ENCODE measurements at regions not wholly inside any gene's neighbourhood (a gene's known extent, or its start where the extent isn't known, plus 50 kb on each side); places are given as distances from the start of the nearest gene placed in this dataset.

- intact Hi-C loops (cut with DNase I): no loop called here
- TF ChIP-seq CTCF (IDR thresholded peaks at IDR 0.05; ENCODE audit: borderline replicate concordance, extremely low read depth, insufficient read depth): no peak
These were observed 57.2 kb upstream of the SSBP2 start for GRCh38 chr5:81808106-81808505.

GRCh38 chr5:81805086-81805485 lies 54.2 kb upstream of the SSBP2 start:
- Histone ChIP-seq H3K9me3 (ENCODE audit: control insufficient read depth in 2 of 3, insufficient read depth in 1 of 3, low read length in 3 of 3) (no peaks in the 10 kb centered on the region), H3K4me3 (ENCODE audit: low read length in 3 of 3) (no peak overlapping the region), H3K4me1 (ENCODE audit: control insufficient read depth in 2 of 3, insufficient read depth in 2 of 3, low read depth in 1 of 3, low read length in 3 of 3) (no peaks in the 10 kb centered on the region), H3K27ac (ENCODE audit: low read depth in 2 of 2, low read length in 2 of 2) (no peak overlapping the region), H3K9ac (ENCODE audit: low read length in 3 of 3) (no peak overlapping the region), H3K27me3 (ENCODE audit: control insufficient read depth, insufficient read depth, low read length) (no peaks in the 10 kb centered on the region), H3K36me3 (ENCODE audit: control insufficient read depth in 2 of 3, insufficient read depth in 3 of 3, low read length in 3 of 3) (no peaks in the 10 kb centered on the region)
- no peak for TF ChIP-seq CTCF (IDR thresholded peaks at IDR 0.05; ENCODE audit: borderline replicate concordance, extremely low read depth, insufficient read depth)
- intact Hi-C loops (cut with DNase I): no loop called here
- DNase-seq (no peak), FAIRE-seq (no peak)

More at GRCh38 chr5:81808106-81808505, 57.2 kb upstream of the SSBP2 start:
- no peak for FAIRE-seq
- Histone ChIP-seq H3K36me3 (ENCODE audit: control insufficient read depth in 2 of 3, insufficient read depth in 3 of 3, low read length in 3 of 3) (no peaks in the 10 kb centered on the region), H3K27me3 (ENCODE audit: control insufficient read depth, insufficient read depth, low read length) (no peaks in the 10 kb centered on the region), H3K4me3 (ENCODE audit: low read length in 3 of 3) (no peak overlapping the region), H3K9ac (ENCODE audit: low read length in 3 of 3) (no peak overlapping the region), H3K9me3 (ENCODE audit: control insufficient read depth in 2 of 3, insufficient read depth in 1 of 3, low read length in 3 of 3) (no peaks in the 10 kb centered on the region), H3K4me1 (ENCODE audit: control insufficient read depth in 2 of 3, insufficient read depth in 2 of 3, low read depth in 1 of 3, low read length in 3 of 3) (no peaks in the 10 kb centered on the region), H3K27ac (ENCODE audit: low read depth in 2 of 2, low read length in 2 of 2) (no peak overlapping the region)
- no peak for DNase-seq

- Histone ChIP-seq H3K9me3 (ENCODE audit: control insufficient read depth in 2 of 3, insufficient read depth in 1 of 3, low read length in 3 of 3) (no peaks in the 10 kb centered on the region), H3K27ac (ENCODE audit: low read depth in 2 of 2, low read length in 2 of 2) (no peak overlapping the region), H3K4me3 (ENCODE audit: low read length in 3 of 3) (no peak overlapping the region), H3K9ac (ENCODE audit: low read length in 3 of 3) (no peak overlapping the region), H3K36me3 (ENCODE audit: control insufficient read depth in 2 of 3, insufficient read depth in 3 of 3, low read length in 3 of 3) (no peaks in the 10 kb centered on the region), H3K27me3 (ENCODE audit: control insufficient read depth, insufficient read depth, low read length) (no peaks in the 10 kb centered on the region), H3K4me1 (ENCODE audit: control insufficient read depth in 2 of 3, insufficient read depth in 2 of 3, low read depth in 1 of 3, low read length in 3 of 3) (no peaks in the 10 kb centered on the region)
- FAIRE-seq: no peak
- no peak for DNase-seq
- TF ChIP-seq CTCF (IDR thresholded peaks at IDR 0.05; ENCODE audit: borderline replicate concordance, extremely low read depth, insufficient read depth): no peak
- intact Hi-C loops (cut with DNase I): no loop called here
These were observed 52.9 kb upstream of the SSBP2 start for GRCh38 chr5:81803812-81804211.

GRCh38 chr5:81802625-81803024 lies 51.7 kb upstream of the SSBP2 start:
- no peak for DNase-seq
- Histone ChIP-seq H3K27me3 (ENCODE audit: control insufficient read depth, insufficient read depth, low read length) (no peaks in the 10 kb centered on the region), H3K9me3 (ENCODE audit: control insufficient read depth in 2 of 3, insufficient read depth in 1 of 3, low read length in 3 of 3) (no peaks in the 10 kb centered on the region), H3K4me1 (ENCODE audit: control insufficient read depth in 2 of 3, insufficient read depth in 2 of 3, low read depth in 1 of 3, low read length in 3 of 3) (no peaks in the 10 kb centered on the region), H3K9ac (ENCODE audit: low read length in 3 of 3) (no peak overlapping the region), H3K36me3 (ENCODE audit: control insufficient read depth in 2 of 3, insufficient read depth in 3 of 3, low read length in 3 of 3) (no peaks in the 10 kb centered on the region), H3K27ac (ENCODE audit: low read depth in 2 of 2, low read length in 2 of 2) (no peak overlapping the region), H3K4me3 (ENCODE audit: low read length in 3 of 3) (no peak overlapping the region)
- intact Hi-C loops (cut with DNase I): no loop called here
- no peak for TF ChIP-seq CTCF (IDR thresholded peaks at IDR 0.05; ENCODE audit: borderline replicate concordance, extremely low read depth, insufficient read depth)
- no peak for FAIRE-seq

All from kidney (tissue), 13 donors.